ENCODE measurements at regions not wholly inside any gene's neighbourhood (a gene's known extent, or its start where the extent isn't known, plus 50 kb on each side); places are given as distances from the start of the nearest gene placed in this dataset.
"Not testable (repeated sequence)": the region's sequence is repeated elsewhere in the genome, so short reads cannot be mapped to it uniquely, and the experiment has no call there.

GRCh38 chr10:118948786-118949185 lies 80.7 kb upstream of the NANOS1 start:
- no peak for DNase-seq (ENCODE audit: low spot score)

GRCh38 chr10:118950190-118950680 lies 79.3 kb upstream of the NANOS1 start:
- DNase-seq (ENCODE audit: low spot score) = no peak

GRCh38 chr10:118950997-118951637 lies 78.4 kb upstream of the NANOS1 start:
- no peak for DNase-seq (ENCODE audit: low spot score)

- peak; percentile 25 for DNase-seq (ENCODE audit: low spot score)
Measured at GRCh38 chr10:118952493-118953295, 76.8 kb upstream of the NANOS1 start.

GRCh38 chr10:118953598-118954393 lies 75.7 kb upstream of the NANOS1 start:
- peak; percentile 30 for DNase-seq (ENCODE audit: low spot score)

- peak; percentile 9 for DNase-seq (ENCODE audit: low spot score)
Measured at GRCh38 chr10:118955531-118955930, 74.0 kb upstream of the NANOS1 start.

- peak; percentile 30 for DNase-seq (ENCODE audit: low spot score)
Measured at GRCh38 chr10:118955951-118956801, 73.3 kb upstream of the NANOS1 start.

- no peak for DNase-seq (ENCODE audit: low spot score)
Measured at GRCh38 chr10:118956802-118957442, 72.6 kb upstream of the NANOS1 start.

GRCh38 chr10:118957443-118957825 lies 72.1 kb upstream of the NANOS1 start:
- DNase-seq (ENCODE audit: low spot score) = no peak

- DNase-seq (ENCODE audit: low spot score) = no peak
Measured at GRCh38 chr10:118957966-118958365, 71.5 kb upstream of the NANOS1 start.

GRCh38 chr10:118958559-118958958 lies 71.0 kb upstream of the NANOS1 start:
- DNase-seq (ENCODE audit: low spot score) = no peak

- DNase-seq (ENCODE audit: low spot score) = peak; percentile 64
Measured at GRCh38 chr10:118958984-118959925, 70.3 kb upstream of the NANOS1 start.

GRCh38 chr10:118960157-118961090 lies 69.1 kb upstream of the NANOS1 start:
- DNase-seq (ENCODE audit: low spot score) = no peak

- no peak for DNase-seq (ENCODE audit: low spot score)
Measured at GRCh38 chr10:118961436-118961835, 68.1 kb upstream of the NANOS1 start.

- not testable (repeated sequence) for DNase-seq (ENCODE audit: low spot score)
Measured at GRCh38 chr10:118962331-118962868, 67.1 kb upstream of the NANOS1 start.

GRCh38 chr10:118963341-118963740 lies 66.2 kb upstream of the NANOS1 start:
- no peak for DNase-seq (ENCODE audit: low spot score)

GRCh38 chr10:118963933-118964332 lies 65.6 kb upstream of the NANOS1 start:
- no peak for DNase-seq (ENCODE audit: low spot score)

- DNase-seq (ENCODE audit: low spot score) = not testable (repeated sequence)
Measured at GRCh38 chr10:118964476-118964875, 65.0 kb upstream of the NANOS1 start.
